Prostate gland (tissue), 2 donors: ENCODE measurements at regions not wholly inside any gene's neighbourhood (a gene's known extent, or its start where the extent isn't known, plus 50 kb on each side); places are given as distances from the start of the nearest gene placed in this dataset.
"Not testable (repeated sequence)": the region's sequence is repeated elsewhere in the genome, so short reads cannot be mapped to it uniquely, and the experiment has no call there.

Experiments used
- DNase-seq: peaks from one replicate; pipeline ENCODE4 v3.0.0-alpha.2; 2019; ENCODE audit warnings: low spot score
- H3K27ac ChIP-seq, 2 donors: fragments of 200-600 bp; sonication (generic); 2 replicates each; pipeline ENCODE4 v1.5.1; 2017 to 2019
- H3K27me3 ChIP-seq: fragments of 200-600 bp; sonication (generic); replicated peaks from 2 replicates; pipeline ENCODE4 v1.5.1; 2019; ENCODE audit not compliant: insufficient read depth
- H3K36me3 ChIP-seq, 2 donors: fragments of 200-600 bp; sonication (generic); 1 replicate in 1 of 2; 2 replicates in 1 of 2; pipeline versions ENCODE4 v1.5.1 to v1.8.1; 2017 to 2019
- H3K4me1 ChIP-seq: fragments of 200-600 bp; sonication (generic); replicated peaks from 2 replicates; pipeline ENCODE4 v1.5.1; 2019
- H3K4me3 ChIP-seq, 2 donors: fragments of 200-600 bp; sonication (generic); 2 replicates each; pipeline ENCODE4 v1.5.1; 2017 to 2019
- H3K9me3 ChIP-seq: fragments of 200-600 bp; sonication (generic); 2 replicates; pipeline ENCODE4 v1.5.1; 2017
- POLR2A ChIP-seq: fragments of 450-650 bp; IDR thresholded peaks from one replicate; pipeline ENCODE4 v1.6.1; 2016; ENCODE audit warnings: antibody characterized with exemption, mild to moderate bottlenecking
- POLR2AphosphoS5 ChIP-seq: sonication (generic); formaldehyde crosslinking; IDR thresholded peaks from one replicate; pipeline ENCODE4 v1.6.1; 2017; ENCODE audit warnings: antibody characterized with exemption
- WGBS: methylation state at CpG from one replicate; pipeline ENCODE4 v1.1.5; 2018; 5-methylcytosine and 5-hydroxymethylcytosine counted together
- intact Hi-C: fragments of 100-400 bp; cut with DNase I; formaldehyde crosslinking; loops from one replicate; pipeline ENCODE4 v1.14.2; 2022
- TF ChIP-seq, protein P1 (sequence below), 4 experiments: fragments of 200-600 bp in 2 of 4; fragments of 450-650 bp in 2 of 4; sonication (generic) in 2 of 4; IDR thresholded peaks; 1 replicate in 3 of 4; 2 replicates in 1 of 4; pipeline ENCODE4 v1.5.1; 2016 to 2019; ENCODE audit warnings: antibody characterized with exemption in 4 of 4, mild to moderate bottlenecking in 2 of 4, moderate library complexity in 2 of 4

DNA sequence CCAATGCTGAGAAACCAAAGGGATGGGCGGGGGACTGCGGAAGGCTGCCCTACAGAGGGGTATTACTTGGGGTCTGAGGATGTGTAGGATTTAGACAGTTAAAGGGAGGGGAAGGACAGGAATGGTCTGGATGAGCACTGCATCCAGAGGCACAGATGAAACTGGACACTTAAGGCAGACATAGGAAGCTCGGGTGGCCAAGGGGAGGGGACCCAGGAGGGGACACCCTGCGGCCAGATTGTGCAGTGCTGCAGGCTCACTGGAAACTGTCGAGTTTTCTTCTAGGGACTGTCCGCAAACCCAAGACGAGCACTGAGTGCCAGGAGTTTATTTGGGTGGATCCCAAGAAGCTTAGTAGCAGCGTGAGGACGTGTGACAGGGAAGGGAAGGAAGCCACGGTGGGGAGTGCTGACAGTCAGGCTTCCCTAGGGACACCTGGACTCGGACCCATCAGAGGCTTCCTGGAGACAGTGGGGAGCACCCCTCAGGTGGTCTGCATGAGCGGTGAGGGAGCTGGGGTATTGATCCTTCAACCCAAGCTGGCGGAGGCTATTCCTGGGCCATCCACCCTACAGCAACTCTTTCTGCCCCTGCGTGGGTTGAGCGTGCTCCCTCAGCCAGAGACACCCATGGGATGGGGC is 278.7 kb downstream of the FOXL1 start:
- no peaks in the 10 kb centered on the region for H3K9me3 ChIP-seq
- no peaks in the 10 kb centered on the region for H3K4me1 ChIP-seq
- no peak overlapping the region for H3K4me3 ChIP-seq
- no peaks in the 10 kb centered on the region for H3K36me3 ChIP-seq
- DNase-seq, result no peak
- intact Hi-C loops, result no loop called here
- no peak for TF ChIP-seq POLR2AphosphoS5
- H3K27me3 ChIP-seq, result no peaks in the 10 kb centered on the region
- 80% methylated on average over 15 of the region's 15 CpGs for WGBS
- no peak overlapping the region for H3K27ac ChIP-seq

DNA sequence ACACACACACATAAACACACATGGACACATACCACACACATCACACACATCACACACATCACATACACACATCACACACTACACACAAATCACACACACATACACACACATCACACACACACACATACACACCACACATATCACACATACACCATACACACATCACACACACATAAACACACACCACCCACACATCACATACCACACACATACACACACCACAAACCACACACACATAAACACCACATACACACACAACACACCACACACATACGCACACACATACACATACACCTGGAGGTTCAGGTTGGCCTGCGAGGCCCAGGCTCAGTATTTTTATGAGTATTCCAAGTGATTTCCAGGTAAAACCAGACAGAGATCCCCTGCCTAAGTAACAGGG is 279.5 kb downstream of the FOXL1 start:
- Histone ChIP-seq H3K9me3 (no peaks in the 10 kb centered on the region), H3K36me3 (no peaks in the 10 kb centered on the region), H3K27ac (no peak overlapping the region), H3K27me3 (no peaks in the 10 kb centered on the region), H3K4me1 (no peaks in the 10 kb centered on the region), H3K4me3 (no peak overlapping the region)
- intact Hi-C loops, result no loop called here
- 95% methylated on average over 2 of the region's 2 CpGs for whole genome bisulfite sequencing
- TF ChIP-seq POLR2AphosphoS5, result no peak
- TF ChIP-seq, protein P1, sequence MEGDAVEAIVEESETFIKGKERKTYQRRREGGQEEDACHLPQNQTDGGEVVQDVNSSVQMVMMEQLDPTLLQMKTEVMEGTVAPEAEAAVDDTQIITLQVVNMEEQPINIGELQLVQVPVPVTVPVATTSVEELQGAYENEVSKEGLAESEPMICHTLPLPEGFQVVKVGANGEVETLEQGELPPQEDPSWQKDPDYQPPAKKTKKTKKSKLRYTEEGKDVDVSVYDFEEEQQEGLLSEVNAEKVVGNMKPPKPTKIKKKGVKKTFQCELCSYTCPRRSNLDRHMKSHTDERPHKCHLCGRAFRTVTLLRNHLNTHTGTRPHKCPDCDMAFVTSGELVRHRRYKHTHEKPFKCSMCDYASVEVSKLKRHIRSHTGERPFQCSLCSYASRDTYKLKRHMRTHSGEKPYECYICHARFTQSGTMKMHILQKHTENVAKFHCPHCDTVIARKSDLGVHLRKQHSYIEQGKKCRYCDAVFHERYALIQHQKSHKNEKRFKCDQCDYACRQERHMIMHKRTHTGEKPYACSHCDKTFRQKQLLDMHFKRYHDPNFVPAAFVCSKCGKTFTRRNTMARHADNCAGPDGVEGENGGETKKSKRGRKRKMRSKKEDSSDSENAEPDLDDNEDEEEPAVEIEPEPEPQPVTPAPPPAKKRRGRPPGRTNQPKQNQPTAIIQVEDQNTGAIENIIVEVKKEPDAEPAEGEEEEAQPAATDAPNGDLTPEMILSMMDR (IDR thresholded peaks at IDR 0.05), result no peak
- TF ChIP-seq POLR2A, result no peak
- no peak for DNase-seq

DNA sequence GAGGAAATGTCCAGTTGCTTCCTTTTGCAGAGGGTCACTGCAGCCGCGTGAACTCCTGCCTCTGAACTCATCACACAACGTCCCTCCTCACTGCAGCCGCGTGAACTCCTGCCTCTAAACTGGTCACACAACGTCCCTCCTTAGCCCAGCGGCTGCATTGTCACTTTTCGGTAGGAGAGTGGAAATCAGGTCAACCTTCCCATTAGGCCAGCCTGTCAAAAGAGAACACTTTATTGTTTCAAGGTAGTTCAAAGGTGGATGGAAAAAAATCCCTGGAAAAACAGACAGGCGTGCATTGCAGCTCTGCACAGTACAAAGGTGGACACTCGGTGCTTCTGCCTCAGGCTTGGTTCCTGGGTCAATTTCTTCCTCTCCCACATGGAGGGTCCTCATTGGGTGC is 280.2 kb downstream of the FOXL1 start:
- 48% methylated on average over 10 of the region's 10 CpGs for WGBS
- Histone ChIP-seq H3K9me3 (no peaks in the 10 kb centered on the region), H3K27me3 (no peaks in the 10 kb centered on the region), H3K27ac (no peak overlapping the region), H3K4me1 (no peaks in the 10 kb centered on the region), H3K4me3 (no peak overlapping the region), H3K36me3 (no peaks in the 10 kb centered on the region)
- intact Hi-C loops, result no loop called here
- no peak for TF ChIP-seq POLR2AphosphoS5
- no peak for TF ChIP-seq POLR2A
- TF ChIP-seq, protein P1 (IDR thresholded peaks at IDR 0.05), result no peak
- no peak for DNase-seq

DNA sequence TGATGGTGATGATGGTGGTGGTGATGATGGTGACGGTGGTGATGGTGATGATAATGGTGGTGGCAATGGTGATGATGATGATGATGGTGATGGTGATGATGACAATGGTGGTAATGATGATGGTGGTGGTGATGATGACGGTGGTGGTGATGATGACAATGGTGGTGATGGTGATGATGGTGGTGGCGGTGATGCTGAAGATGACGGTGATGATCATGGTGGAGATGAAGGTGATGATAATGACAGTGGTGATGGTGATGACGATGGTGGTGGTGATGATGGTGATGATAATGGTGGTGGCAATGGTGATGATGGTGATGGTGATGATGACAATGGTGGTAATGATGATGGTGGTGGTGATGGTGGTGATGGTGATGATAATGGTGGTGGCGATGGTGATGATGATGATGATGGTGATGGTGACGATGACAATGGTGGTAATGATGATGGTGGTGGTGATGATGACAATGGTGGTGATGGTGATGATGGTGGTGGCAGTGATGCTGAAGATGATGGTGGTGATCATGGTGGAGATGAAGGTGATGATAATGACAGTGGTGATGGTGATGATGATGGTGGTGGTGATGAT is 283.0 kb downstream of the FOXL1 start:
- WGBS, result 89% methylated on average over 7 of the region's 7 CpGs
- DNase-seq, H3K9me3 ChIP-seq, H3K36me3 ChIP-seq, intact Hi-C loops, H3K27me3 ChIP-seq, H3K27ac ChIP-seq, H3K4me3 ChIP-seq, H3K4me1 ChIP-seq: not testable (repeated sequence)

DNA sequence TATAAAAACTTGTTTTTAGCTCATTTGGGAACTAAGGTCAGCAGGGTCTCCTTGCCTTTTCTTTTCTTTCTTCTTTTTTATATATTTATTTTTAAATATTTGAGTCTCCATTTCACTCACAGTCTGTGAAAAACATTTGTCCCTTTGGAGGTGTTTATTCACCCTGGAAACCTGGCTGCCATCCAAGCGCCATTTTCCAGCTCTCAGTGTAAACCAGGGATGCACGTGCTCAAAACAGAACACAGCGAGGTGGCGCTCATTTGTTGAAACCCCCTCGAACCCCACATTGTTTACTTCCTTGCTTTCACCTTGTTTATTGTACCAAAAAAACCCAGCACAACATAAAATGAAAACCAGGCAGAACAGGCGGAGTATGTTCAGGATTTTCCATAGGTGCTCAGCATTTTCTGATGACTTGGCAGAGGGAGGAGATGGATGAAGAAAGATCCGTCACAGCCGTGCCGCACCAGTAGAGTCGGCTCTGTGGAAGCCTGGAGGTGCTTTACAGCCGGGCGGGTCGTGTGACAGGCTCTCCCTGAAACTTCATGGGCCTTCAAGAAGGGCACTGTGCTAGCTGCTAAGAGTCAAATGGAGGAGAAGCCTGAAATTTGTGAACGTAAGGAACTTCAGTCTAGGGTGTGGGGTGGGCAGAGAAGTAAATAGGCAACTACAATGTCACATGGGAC is 284.4 kb downstream of the FOXL1 start:
- intact Hi-C loops, result no loop called here
- Histone ChIP-seq H3K9me3 (no peaks in the 10 kb centered on the region), H3K36me3 (no peaks in the 10 kb centered on the region), H3K4me1 (no peaks in the 10 kb centered on the region), H3K27ac (no peak overlapping the region), H3K27me3 (no peaks in the 10 kb centered on the region), H3K4me3 (no peak overlapping the region)
- 37% methylated on average over 14 of the region's 14 CpGs for WGBS
- DNase-seq, result no peak
- TF ChIP-seq, protein P1 (IDR thresholded peaks at IDR 0.05), result no peak
- TF ChIP-seq POLR2A (no peak), POLR2AphosphoS5 (no peak)

DNA sequence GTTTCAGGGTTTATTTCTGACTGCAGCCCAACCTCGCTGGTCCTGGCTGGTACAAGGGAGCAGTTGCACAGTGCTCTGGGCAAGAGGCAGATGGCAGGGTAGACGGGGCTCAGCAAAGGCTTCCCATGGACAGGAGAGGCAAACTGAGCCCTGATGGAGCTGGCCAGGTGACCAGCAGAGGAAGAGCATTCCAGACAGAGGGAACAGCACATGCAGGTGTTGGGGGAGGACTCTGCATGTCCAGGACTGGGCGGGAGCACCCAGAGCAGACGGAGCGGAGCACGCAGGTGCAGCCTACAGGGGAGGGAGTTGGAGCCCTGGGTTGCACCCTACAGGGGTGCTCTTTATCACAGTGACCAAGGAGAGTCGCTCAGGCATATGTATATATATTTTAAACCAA is 285.3 kb downstream of the FOXL1 start:
- H3K27ac ChIP-seq, result no peak overlapping the region
- DNase-seq, result no peak
- H3K4me1 ChIP-seq, result no peaks in the 10 kb centered on the region
- TF ChIP-seq, protein P1 (IDR thresholded peaks at IDR 0.05), result no peak
- TF ChIP-seq POLR2A (no peak), POLR2AphosphoS5 (no peak)
- WGBS, result 91% methylated on average over 6 of the region's 7 CpGs
- no peaks in the 10 kb centered on the region for H3K9me3 ChIP-seq
- H3K27me3 ChIP-seq, result no peaks in the 10 kb centered on the region
- no peaks in the 10 kb centered on the region for H3K36me3 ChIP-seq
- intact Hi-C loops, result no loop called here
- H3K4me3 ChIP-seq, result no peak overlapping the region
